Colonic mucosa (tissue), 4 donors: ENCODE measurements at regions not wholly inside any gene's neighbourhood (a gene's known extent, or its start where the extent isn't known, plus 50 kb on each side); places are given as distances from the start of the nearest gene placed in this dataset.

Source experiments
- DNase-seq: peaks from one replicate; pipeline ENCODE4 v3.0.0-alpha.2; 2020
- H3K27ac ChIP-seq: fragments of 200-600 bp; one replicate; pipeline ENCODE4 v1.8.0; 2021
- H3K27me3 ChIP-seq: fragments of 200-600 bp; one replicate; pipeline ENCODE4 v1.8.0; 2021
- H3K36me3 ChIP-seq: fragments of 200-600 bp; one replicate; pipeline ENCODE4 v1.8.0; 2021
- H3K4me1 ChIP-seq: fragments of 200-600 bp; one replicate; pipeline ENCODE4 v1.8.0; 2021; ENCODE audit warnings: mild to moderate bottlenecking
- H3K4me3 ChIP-seq: fragments of 200-600 bp; one replicate; pipeline ENCODE4 v1.8.0; 2021
- H3K9ac ChIP-seq, 2 donors: one replicate each; pipeline ENCODE4 v1.7.0; 2013; ENCODE audit warnings: control low read depth in 2 of 2, low read depth in 2 of 2, low read length in 2 of 2
- H3K9me3 ChIP-seq: fragments of 200-600 bp; one replicate; pipeline ENCODE4 v1.8.0; 2021
- CTCF ChIP-seq: fragments of 200-600 bp; IDR thresholded peaks from one replicate; pipeline ENCODE4 v1.8.0; 2022; ENCODE audit warnings: antibody characterized with exemption, mild to moderate bottlenecking
- intact Hi-C: fragments of 100-400 bp; cut with DNase I; formaldehyde crosslinking; loops from one replicate; pipeline ENCODE4 v1.14.1; 2022
- donor health status: healthy.
- donor health status: DM: no; HTN: no; CAD: no.
- donor health status: DM: no; HTN: no; CAD: no.

- no peak overlapping the region for H3K27ac ChIP-seq
- H3K36me3 ChIP-seq, result no peaks in the 10 kb centered on the region
- no peaks in the 10 kb centered on the region for H3K27me3 ChIP-seq
- H3K4me1 ChIP-seq, result no peaks in the 10 kb centered on the region
- TF ChIP-seq CTCF, result no peak
- H3K9me3 ChIP-seq, result no peaks in the 10 kb centered on the region
- intact Hi-C loops, result no loop called here
- no peak for DNase-seq
- no peak overlapping the region for H3K9ac ChIP-seq
- no peak overlapping the region for H3K4me3 ChIP-seq
These were observed 83.5 kb upstream of the SPDL1 start for GRCh38 chr5:169499990-169500505.

GRCh38 chr5:169496878-169497277 lies 86.7 kb upstream of the SPDL1 start:
- no peak for TF ChIP-seq CTCF
- Histone ChIP-seq H3K27me3 (no peaks in the 10 kb centered on the region), H3K36me3 (no peaks in the 10 kb centered on the region), H3K4me1 (no peaks in the 10 kb centered on the region), H3K9me3 (no peaks in the 10 kb centered on the region), H3K27ac (no peak overlapping the region), H3K9ac (no peak overlapping the region), H3K4me3 (no peak overlapping the region)
- DNase-seq, result no peak
- intact Hi-C loops, result no loop called here

- Histone ChIP-seq H3K4me1 (no peaks in the 10 kb centered on the region), H3K9ac (no peak overlapping the region), H3K27me3 (no peaks in the 10 kb centered on the region), H3K36me3 (no peaks in the 10 kb centered on the region), H3K4me3 (no peak overlapping the region), H3K27ac (no peak overlapping the region), H3K9me3 (no peaks in the 10 kb centered on the region)
- intact Hi-C loops, result no loop called here
- no peak for DNase-seq
- TF ChIP-seq CTCF, result no peak
These were observed 88.5 kb upstream of the SPDL1 start for GRCh38 chr5:169494941-169495548.

GRCh38 chr5:169494383-169494935 lies 89.1 kb upstream of the SPDL1 start:
- DNase-seq, result no peak
- H3K4me3 ChIP-seq, result no peak overlapping the region
- intact Hi-C loops, result no loop called here
- no peaks in the 10 kb centered on the region for H3K27me3 ChIP-seq
- no peak overlapping the region for H3K9ac ChIP-seq
- no peaks in the 10 kb centered on the region for H3K4me1 ChIP-seq
- no peaks in the 10 kb centered on the region for H3K9me3 ChIP-seq
- H3K27ac ChIP-seq, result no peak overlapping the region
- H3K36me3 ChIP-seq, result no peaks in the 10 kb centered on the region
- no peak for TF ChIP-seq CTCF

- no peak for DNase-seq
- intact Hi-C loops, result no loop called here
- TF ChIP-seq CTCF, result no peak
- H3K27me3 ChIP-seq, result no peaks in the 10 kb centered on the region
- H3K9ac ChIP-seq, result no peak overlapping the region
- no peaks in the 10 kb centered on the region for H3K36me3 ChIP-seq
- H3K4me3 ChIP-seq, result no peak overlapping the region
- H3K4me1 ChIP-seq, result no peaks in the 10 kb centered on the region
- no peaks in the 10 kb centered on the region for H3K9me3 ChIP-seq
- H3K27ac ChIP-seq, result no peak overlapping the region
These were observed 109.3 kb upstream of the SPDL1 start for GRCh38 chr5:169474226-169474625.
